ENCODE measurements at regions not wholly inside any gene's neighbourhood (a gene's known extent, or its start where the extent isn't known, plus 50 kb on each side); places are given as distances from the start of the nearest gene placed in this dataset.

GRCh38 chr13:40056898-40057619, 401.6 kb downstream of the COG6 start:
- TF ChIP-seq CTCF (IDR thresholded peaks at IDR 0.05; ENCODE audit: low read depth, low read length), result no peak
- DNase-seq (ENCODE audit: extremely low read depth, low read depth), result no peak

- TF ChIP-seq CTCF (IDR thresholded peaks at IDR 0.05; ENCODE audit: low read depth, low read length), result no peak
- no peak for DNase-seq (ENCODE audit: extremely low read depth, low read depth)
Observed at GRCh38 chr13:40058757-40059236, 403.3 kb downstream of the COG6 start.

DNA sequence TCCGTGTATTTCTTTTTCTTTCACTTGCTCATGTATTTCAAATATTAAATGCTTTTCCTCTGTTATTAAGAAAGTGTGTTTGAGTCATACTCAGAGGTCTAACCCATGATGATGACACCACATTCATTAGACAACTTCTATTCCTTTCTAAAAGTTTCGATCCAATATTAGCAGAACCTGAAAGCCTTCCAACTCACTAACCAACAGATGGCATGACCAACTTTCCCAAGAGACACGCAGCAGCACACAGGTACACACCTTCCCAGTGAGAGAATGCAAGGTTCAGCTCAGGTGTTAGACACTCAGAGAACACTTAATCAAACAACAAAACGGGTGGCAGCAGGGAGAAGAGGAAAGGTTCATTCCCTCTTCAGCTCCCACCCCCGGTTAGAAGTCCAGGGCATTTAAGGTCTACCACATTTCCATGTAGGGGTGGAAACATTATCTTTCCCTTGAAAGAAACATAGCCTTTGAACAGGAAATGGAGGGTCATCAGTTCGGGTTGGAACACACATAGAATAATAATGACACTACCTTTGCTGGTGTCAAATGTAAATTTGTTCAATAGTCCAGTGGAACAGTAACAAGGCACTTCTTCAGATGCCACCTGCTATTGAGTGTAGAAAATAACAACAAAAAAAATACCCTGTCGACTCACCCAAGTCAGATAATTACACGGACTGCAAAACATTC, 404.2 kb downstream of the COG6 start:
- DNase-seq (ENCODE audit: extremely low read depth, low read depth), result no peak
- TF ChIP-seq CTCF (IDR thresholded peaks at IDR 0.05; ENCODE audit: low read depth, low read length), result no peak

GRCh38 chr13:40060296-40061007, 405.0 kb downstream of the COG6 start:
- no peak for DNase-seq (ENCODE audit: extremely low read depth, low read depth)
- TF ChIP-seq CTCF (IDR thresholded peaks at IDR 0.05; ENCODE audit: low read depth, low read length), result no peak

GRCh38 chr13:40061466-40062450, 406.3 kb downstream of the COG6 start:
- TF ChIP-seq CTCF (IDR thresholded peaks at IDR 0.05; ENCODE audit: low read depth, low read length), result no peak
- DNase-seq (ENCODE audit: extremely low read depth, low read depth), result no peak

GRCh38 chr13:40063278-40063698, 407.8 kb downstream of the COG6 start:
- no peak for TF ChIP-seq CTCF (IDR thresholded peaks at IDR 0.05; ENCODE audit: low read depth, low read length)
- DNase-seq (ENCODE audit: extremely low read depth, low read depth), result no peak
